ENCODE measurements at regions not wholly inside any gene's neighbourhood (a gene's known extent, or its start where the extent isn't known, plus 50 kb on each side); places are given as distances from the start of the nearest gene placed in this dataset.

DNA sequence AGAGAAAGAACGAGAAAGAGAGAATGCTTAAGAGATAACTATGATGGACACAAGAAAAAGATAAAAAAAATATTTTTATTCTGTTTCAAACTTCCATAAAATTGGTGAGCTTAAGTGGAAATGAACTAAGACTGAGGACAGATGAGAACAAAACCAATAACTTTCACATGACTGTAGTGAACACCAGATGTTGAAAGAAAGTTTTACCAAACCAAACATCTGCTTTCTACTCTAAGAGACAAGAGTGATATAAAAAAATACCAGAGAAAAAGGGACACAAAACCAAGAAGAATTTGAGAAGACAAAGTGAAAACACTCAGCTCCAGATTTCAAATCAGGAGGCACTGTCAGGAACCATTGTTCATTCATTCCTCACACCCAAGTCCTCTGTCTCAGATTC is 147.9 kb downstream of the IMPG2 start:
- no peak for TF ChIP-seq CTCF (IDR thresholded peaks at IDR 0.05; ENCODE audit: insufficient read depth, low read depth, low read length)
- CTCF ChIA-PET = no interaction called here
- DNase-seq (ENCODE audit: low read depth) = peak; percentile 24

GRCh38 chr3:101171681-101172191 is 148.6 kb downstream of the IMPG2 start:
- no peak overlapping the region for H3K4me3 ChIP-seq (ENCODE audit: low read depth, low read length)
- H3K36me3 ChIP-seq (ENCODE audit: control insufficient read depth, insufficient read depth, low read length) = no peaks in the 10 kb centered on the region
- no peak for TF ChIP-seq CTCF (IDR thresholded peaks at IDR 0.05; ENCODE audit: insufficient read depth, low read depth, low read length)
- ChIA-PET CTCF (no interaction called here), POLR2A (no interaction called here)
- DNase-seq (ENCODE audit: low read depth) = no peak
- H3K27me3 ChIP-seq (ENCODE audit: control insufficient read depth, insufficient read depth, low read length) = no peaks in the 10 kb centered on the region

More for the DNA sequence above, 147.9 kb downstream of the IMPG2 start:
- Histone ChIP-seq H3K27me3 (ENCODE audit: control insufficient read depth, insufficient read depth, low read length) (no peaks in the 10 kb centered on the region), H3K36me3 (ENCODE audit: control insufficient read depth, insufficient read depth, low read length) (no peaks in the 10 kb centered on the region), H3K4me3 (ENCODE audit: low read depth, low read length) (no peak overlapping the region)
- POLR2A ChIA-PET = no interaction called here

GRCh38 chr3:101170806-101171558 is 149.4 kb downstream of the IMPG2 start:
- H3K36me3 ChIP-seq (ENCODE audit: control insufficient read depth, insufficient read depth, low read length) = no peaks in the 10 kb centered on the region
- TF ChIP-seq CTCF (IDR thresholded peaks at IDR 0.05; ENCODE audit: insufficient read depth, low read depth, low read length) = no peak
- DNase-seq (ENCODE audit: low read depth) = no peak
- H3K4me3 ChIP-seq (ENCODE audit: low read depth, low read length) = no peak overlapping the region
- POLR2A ChIA-PET = no interaction called here
- no peaks in the 10 kb centered on the region for H3K27me3 ChIP-seq (ENCODE audit: control insufficient read depth, insufficient read depth, low read length)
- CTCF ChIA-PET = no interaction called here

- no peak for DNase-seq (ENCODE audit: low read depth)
- Histone ChIP-seq H3K4me3 (ENCODE audit: low read depth, low read length) (no peak overlapping the region), H3K27me3 (ENCODE audit: control insufficient read depth, insufficient read depth, low read length) (no peaks in the 10 kb centered on the region), H3K36me3 (ENCODE audit: control insufficient read depth, insufficient read depth, low read length) (no peaks in the 10 kb centered on the region)
- CTCF ChIA-PET = interaction anchor here (0.5 to 1.1 kb wide), 2 partner anchors 231 to 521 kb away, joined by 3 read pairs; no protein-coding TSS in a partner anchor
- POLR2A ChIA-PET = no interaction called here
- TF ChIP-seq CTCF (IDR thresholded peaks at IDR 0.05; ENCODE audit: insufficient read depth, low read depth, low read length) = no peak
Observed at GRCh38 chr3:101170062-101170771, 150.2 kb downstream of the IMPG2 start.

- Histone ChIP-seq H3K36me3 (ENCODE audit: control insufficient read depth, insufficient read depth, low read length) (no peaks in the 10 kb centered on the region), H3K4me3 (ENCODE audit: low read depth, low read length) (no peak overlapping the region), H3K27me3 (ENCODE audit: control insufficient read depth, insufficient read depth, low read length) (no peaks in the 10 kb centered on the region)
- TF ChIP-seq CTCF (IDR thresholded peaks at IDR 0.05; ENCODE audit: insufficient read depth, low read depth, low read length) = no peak
- CTCF ChIA-PET = interaction anchor here (0.5 to 1.1 kb wide), 2 partner anchors 232 to 520 kb away, joined by 3 read pairs; no protein-coding TSS in a partner anchor
- DNase-seq (ENCODE audit: low read depth) = no peak
- POLR2A ChIA-PET = no interaction called here
Observed at GRCh38 chr3:101169516-101169915, 150.9 kb downstream of the IMPG2 start.
